G401.6 (cell line): ENCODE measurements at regions not wholly inside any gene's neighbourhood (a gene's known extent, or its start where the extent isn't known, plus 50 kb on each side); places are given as distances from the start of the nearest gene placed in this dataset.
"Not testable (repeated sequence)": the region's sequence is repeated elsewhere in the genome, so short reads cannot be mapped to it uniquely, and the experiment has no call there.

Experiments
- FAIRE-seq: peaks from 2 replicates; lab custom pipeline; 2012; peaks lifted over from hg19 to GRCh38; lab: Jason Lieb, UNC

DNA sequence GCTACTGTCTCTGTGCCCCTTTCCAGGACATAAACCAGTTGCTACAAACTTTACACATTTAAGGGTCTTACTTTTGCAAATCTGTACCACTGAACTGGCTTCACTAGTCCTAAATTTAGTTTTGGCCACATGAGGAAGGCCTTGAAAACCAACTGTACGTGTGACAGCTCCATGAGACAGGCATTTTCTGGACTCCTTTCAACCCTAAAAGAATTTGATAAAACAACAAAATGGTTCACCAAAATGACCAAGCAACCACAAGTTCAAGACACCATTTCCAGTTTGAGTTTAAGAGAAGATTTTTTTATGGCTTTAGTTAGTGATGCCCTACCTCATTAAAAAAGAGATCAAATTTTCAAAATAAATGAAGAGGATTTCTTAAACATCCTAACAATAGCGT, 246.4 kb downstream of the ZNF674 start:
- no peak for FAIRE-seq

DNA sequence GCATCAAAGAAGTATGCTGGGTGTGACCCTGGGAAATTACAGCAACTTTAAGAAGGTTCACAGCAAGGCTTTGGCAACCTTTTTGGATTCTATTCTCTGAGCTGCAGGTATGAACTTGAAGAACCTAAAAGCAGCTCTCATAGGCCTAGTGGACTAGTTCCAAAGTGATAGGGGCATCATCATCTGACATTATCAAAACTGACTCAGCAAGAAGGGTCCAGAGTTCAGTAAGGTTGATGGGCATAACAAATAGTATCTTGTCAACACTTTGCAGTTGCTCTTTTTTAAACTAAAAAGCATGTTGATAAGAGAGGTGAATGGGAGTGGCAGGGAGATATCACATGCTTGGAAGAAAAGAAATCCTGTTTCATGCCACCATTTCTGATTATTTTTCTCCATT, 249.3 kb downstream of the ZNF674 start:
- no peak for FAIRE-seq

DNA sequence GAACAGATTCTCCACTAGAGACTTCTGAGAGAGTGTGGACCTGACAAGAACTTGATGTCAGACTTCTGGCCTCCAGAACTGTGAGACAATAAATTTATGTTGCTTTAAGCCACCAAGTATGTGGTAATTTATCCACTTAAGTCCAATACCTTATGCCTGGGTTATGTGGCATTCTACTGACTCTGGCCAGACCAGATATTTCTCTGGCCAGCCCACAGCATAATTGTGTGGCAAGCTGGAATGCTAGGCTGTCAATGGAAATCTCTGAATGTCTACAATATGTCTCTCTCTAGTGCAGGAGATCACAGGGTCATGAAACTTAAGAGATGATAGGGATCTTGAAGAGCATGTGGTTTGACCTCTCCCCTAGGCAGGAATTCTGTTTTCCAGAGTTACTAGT, 251.0 kb downstream of the ZNF674 start:
- FAIRE-seq, result no peak

DNA sequence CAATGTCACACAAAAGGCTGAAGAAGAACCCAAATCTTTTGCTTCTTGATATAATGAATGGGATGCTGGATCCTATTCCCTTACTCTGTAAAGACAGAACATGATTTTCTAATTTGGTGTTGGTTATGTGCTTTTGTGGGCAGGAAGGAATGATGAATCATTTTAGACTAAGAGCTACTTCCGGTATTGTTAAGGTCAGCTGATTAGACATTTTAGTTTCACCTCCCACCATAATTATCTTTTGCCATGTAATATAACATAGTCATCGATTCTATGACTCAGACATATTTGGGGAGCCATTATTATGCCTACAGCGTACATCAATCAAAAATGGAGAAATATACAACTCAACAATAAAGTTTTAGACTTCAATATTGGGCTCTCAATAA, 265.3 kb downstream of the ZNF674 start:
- FAIRE-seq, result no peak

DNA sequence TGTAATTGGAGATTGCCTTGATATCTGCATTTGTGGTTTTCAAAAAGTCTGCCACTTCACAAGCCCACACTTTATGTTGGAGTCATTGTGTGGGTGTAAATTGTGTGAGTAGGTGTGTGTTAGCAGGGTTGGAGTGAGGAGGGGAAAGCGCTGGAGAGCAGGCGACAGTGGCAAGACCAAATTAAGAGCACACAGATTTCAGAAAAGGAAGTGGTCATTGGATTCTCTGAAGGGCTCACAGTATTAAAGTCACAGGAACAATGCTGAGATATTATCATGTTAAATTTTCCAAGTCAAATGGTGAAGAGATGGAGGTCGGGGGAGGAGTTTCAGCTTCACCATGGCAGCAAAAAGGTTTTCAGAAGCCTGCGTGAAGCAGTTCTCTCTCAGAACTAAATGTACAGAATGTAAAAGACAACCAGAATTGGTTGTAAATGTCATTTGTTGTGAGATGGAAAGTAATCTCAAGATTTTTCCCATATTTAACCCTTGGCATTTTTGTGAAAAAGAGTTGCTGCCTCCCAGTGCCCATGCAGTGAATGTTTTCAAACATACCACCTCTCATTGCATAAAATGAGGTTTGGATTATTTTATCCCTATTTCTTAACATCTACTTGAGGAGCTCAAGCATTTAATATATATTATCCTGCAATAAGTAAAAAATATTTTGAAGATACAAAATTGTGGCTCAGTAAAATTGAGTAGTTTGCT, 265.9 kb downstream of the ZNF674 start:
- no peak for FAIRE-seq

DNA sequence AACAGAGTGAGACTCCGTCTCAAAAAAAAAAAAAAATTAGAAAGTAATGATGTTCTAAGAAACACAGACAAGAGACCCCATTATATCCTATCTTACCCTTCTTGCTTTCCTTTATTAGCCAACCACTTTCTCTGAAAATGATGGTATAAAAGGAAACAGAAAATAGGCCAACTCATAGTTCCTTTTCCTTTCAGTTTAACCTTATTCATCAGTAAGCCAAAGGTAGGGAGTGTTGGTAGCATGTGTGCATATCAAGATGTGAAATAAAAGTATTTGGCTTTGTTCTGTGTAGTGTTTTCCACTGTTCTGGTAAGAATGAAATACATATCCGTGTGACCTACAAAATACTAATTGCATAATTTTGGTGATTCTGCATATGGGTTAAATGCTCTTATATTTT, 266.6 kb downstream of the ZNF674 start:
- no peak for FAIRE-seq

DNA sequence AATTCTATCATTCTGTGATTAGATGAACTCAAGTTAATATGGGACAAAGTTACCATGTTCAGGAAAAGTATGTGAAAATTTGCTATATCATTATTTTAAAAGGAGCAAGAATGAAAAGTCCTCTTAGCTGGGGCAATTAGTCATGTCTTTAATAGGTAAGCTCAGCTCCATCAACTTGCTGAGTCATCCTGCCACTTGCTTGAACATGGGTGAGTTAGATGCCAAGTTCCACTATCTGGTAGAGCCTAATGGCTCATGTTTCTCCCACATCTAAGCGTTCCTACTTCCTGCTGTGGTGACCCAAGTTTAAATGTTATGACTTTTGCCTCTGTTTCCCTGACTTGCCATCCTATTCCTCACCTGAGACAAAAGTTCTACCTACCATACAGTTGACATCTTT, 276.8 kb downstream of the ZNF674 start:
- FAIRE-seq, result no peak

GRCh38 chrX:46263494-46263893, 281.7 kb downstream of the ZNF674 start:
- FAIRE-seq, result no peak

- FAIRE-seq, result no peak
These were observed 282.9 kb downstream of the ZNF674 start for GRCh38 chrX:46262304-46262703.

- FAIRE-seq, result no peak
These were observed 284.7 kb downstream of the ZNF674 start for GRCh38 chrX:46260499-46260898.

DNA sequence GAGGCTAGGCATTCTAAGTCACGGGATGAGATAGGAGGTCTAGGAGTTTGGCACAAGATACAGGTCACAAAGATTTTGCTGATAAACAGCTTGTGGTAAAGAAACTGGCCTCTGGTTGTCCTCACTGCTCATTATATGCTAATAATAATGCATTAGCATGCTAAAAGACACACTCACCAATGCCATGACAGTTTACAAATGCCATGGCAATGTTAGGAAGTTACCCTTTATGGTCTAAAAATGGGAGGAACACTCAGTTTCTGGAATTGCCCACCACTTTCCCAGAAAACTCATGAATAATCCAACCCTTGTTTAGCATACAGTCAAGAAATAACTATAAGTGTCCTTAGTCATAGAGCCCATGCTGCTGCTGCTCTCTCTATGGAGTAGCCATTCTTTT, 286.9 kb downstream of the ZNF674 start:
- no peak for FAIRE-seq

DNA sequence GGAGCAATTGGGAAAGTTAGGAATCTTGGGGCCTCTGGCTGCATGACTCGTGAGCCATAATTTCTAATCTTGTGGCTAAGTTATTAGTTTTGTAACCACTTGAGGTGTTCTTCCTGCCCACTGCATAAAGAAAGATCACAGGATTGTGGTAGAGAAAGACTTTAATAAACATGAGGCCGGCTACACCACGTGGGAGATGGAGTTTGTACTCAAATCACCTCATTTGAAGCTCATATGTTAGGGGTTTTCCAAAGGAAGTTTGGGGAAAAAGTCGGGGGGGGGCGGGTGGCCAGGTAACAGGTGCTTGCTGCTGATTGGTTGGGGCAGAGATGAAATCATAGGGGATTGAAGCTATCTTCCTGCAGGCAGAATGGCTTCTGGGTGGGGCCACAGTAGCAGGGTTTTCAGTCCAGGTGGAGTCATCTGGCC, 287.8 kb downstream of the ZNF674 start:
- no peak for FAIRE-seq

DNA sequence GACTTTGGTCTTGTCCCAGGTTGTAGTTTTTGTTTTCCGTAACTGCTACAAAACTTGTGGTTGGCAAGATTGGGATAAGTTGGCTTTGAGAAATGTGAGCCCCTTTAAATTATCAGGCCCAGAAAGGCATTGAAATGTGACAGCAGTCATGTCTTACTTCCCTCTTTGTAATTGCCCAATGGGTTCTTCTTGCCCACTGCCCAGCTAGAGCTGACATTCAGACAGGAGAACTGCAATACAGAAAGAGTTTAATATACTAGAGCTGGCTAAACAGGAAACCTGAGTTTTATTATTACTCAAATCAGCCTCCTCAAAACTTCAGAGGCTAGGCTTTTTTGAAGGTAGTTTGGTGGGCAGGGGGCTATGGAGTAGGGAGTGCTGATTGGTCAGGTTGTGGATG, 288.3 kb downstream of the ZNF674 start:
- no peak for FAIRE-seq

DNA sequence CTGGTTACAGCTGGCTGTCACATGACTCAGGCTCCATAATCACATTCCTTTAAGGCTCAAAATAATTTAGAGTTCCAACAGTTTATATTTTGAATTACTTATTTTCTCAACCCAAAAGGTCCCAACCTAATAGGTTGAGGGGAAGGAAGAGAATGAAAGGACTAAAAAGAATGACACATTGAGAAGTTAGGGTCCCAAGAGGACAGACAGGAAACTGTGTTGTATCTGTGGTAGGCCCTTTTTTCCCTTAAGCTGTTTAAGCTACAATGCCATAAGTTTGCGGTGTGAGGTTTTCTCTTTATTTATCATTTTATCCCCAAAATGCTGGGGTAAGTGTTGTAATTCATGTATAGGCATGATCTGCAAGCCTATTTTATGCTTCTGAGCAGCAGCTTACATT, 290.2 kb downstream of the ZNF674 start:
- no peak for FAIRE-seq

- FAIRE-seq, result no peak
These were observed 290.6 kb downstream of the ZNF674 start for GRCh38 chrX:46254641-46255040.

GRCh38 chrX:46251755-46252154, 293.5 kb downstream of the ZNF674 start:
- FAIRE-seq, result no peak

DNA sequence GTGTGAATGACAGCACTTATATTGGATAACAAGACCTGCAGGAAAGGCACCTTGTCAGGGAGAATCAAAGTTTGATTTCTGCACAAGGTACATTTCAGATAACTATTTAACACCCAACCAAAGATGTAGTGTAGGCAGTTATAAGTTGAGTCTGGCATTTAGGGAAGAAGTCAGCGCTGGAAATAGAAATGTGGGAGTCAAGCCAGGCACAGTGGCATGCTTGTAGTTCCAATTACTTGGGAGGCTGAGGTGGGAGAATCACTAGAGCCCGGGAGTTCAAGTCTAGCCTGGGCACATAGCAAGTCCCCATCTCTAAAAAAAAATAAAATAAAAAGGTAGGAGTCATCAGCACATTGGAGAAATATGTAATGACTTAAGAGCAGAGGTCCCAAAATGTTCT, 295.1 kb downstream of the ZNF674 start:
- FAIRE-seq, result no peak

DNA sequence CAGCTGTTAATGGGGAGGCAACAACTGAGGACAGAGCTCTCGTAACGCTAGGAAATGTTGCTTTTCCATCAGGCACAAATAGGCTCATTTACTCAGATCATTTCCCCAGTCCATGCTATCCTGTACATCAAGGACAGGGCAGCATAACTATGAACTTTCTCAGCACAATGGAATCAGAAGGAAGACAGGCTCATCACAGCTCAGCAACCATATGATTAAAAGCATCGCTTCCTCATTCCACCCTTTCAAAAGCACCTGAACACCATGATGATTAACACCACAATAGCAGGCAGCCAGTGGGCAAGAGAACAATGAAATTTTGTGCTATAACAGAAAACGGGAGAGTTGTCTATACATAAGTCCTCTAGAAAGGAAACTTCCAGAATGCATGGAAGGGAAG, 297.8 kb downstream of the ZNF674 start:
- FAIRE-seq, result no peak

GRCh38 chrX:46244451-46244850, 300.8 kb downstream of the ZNF674 start:
- no peak for FAIRE-seq

GRCh38 chrX:46236411-46236810, 308.8 kb downstream of the ZNF674 start:
- no peak for FAIRE-seq

GRCh38 chrX:46235778-46236177, 309.4 kb downstream of the ZNF674 start:
- no peak for FAIRE-seq

GRCh38 chrX:46234775-46235174, 310.4 kb downstream of the ZNF674 start:
- no peak for FAIRE-seq

DNA sequence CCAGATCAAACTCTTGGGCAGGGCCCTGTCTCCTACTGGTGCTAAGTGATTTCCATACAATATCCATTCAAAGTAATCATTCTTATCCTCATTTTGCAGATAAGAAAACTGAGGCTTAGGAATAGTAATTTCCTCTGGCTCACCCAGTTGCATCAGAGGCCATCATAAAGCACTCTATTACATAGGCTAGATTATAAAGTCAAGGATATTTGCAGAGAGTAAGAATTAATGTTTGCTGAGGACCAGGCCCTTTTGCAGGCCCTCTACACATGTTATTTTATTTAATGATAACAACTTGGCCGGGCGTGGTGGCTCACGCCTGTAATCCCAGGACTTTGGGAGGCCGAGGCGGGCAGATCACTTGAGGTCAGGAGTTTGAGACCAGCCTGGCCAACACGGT, 316.8 kb downstream of the ZNF674 start:
- no peak for FAIRE-seq

- FAIRE-seq, result no peak
These were observed 318.8 kb downstream of the ZNF674 start for GRCh38 chrX:46226422-46226821.

- FAIRE-seq, result not testable (repeated sequence)
These were observed 321.7 kb downstream of the ZNF674 start for GRCh38 chrX:46223499-46223898.
